ENCODE measurements at regions not wholly inside any gene's neighbourhood (a gene's known extent, or its start where the extent isn't known, plus 50 kb on each side); places are given as distances from the start of the nearest gene placed in this dataset.

GRCh38 chr10:63066606-63067005 lies 66.5 kb upstream of the NRBF2 start (continued):
- no peak for TF ChIP-seq ZNF407 (CRISPR knock-in tag; IDR thresholded peaks at IDR 0.05; ENCODE audit: not compliant biosample characterization)
- TF ChIP-seq ZNF230 (CRISPR knock-in tag; IDR thresholded peaks at IDR 0.05): no peak

GRCh38 chr10:63064706-63065105 lies 68.4 kb upstream of the NRBF2 start:
- H2AFZ ChIP-seq (ENCODE audit: low read length): no peak overlapping the region
- H3K9ac ChIP-seq (ENCODE audit: insufficient read depth, low read depth, low read length): no peak overlapping the region
- no peaks in the 10 kb centered on the region for H3K9me3 ChIP-seq (ENCODE audit: low read length)
- in situ Hi-C loops (cut with HindIII; ENCODE audit: extremely low pct_ligation_motif_present, low pct_unique_long_range_greater_than_20kb) (no loop called here), intact Hi-C loops (cut with micrococcal nuclease; ENCODE audit: unreplicated experiment) (no loop called here)
- H3K27ac ChIP-seq (ENCODE audit: extremely low read length, insufficient read depth, low read length): no peak overlapping the region
- no peaks in the 10 kb centered on the region for H3K79me2 ChIP-seq (ENCODE audit: insufficient read depth, low read length)
- WGBS (ENCODE audit: low lambda C conversion rate): 24% methylated on average over 4 of the region's 4 CpGs
- DNase-seq (ENCODE audit: low spot score): no peak
- ChIA-PET POLR2A (no interaction called here), CTCF (ENCODE audit: low intra/inter-chr PET ratio, low total read pairs) (no interaction called here)
- peaks cover 11% of the 10 kb centered on the region for H3K4me1 ChIP-seq (ENCODE audit: insufficient read depth, low read length)
- no TSS peak for BruUV-seq (replicated peaks)
- H3K4me2 ChIP-seq (ENCODE audit: low read depth, low read length): no peak overlapping the region
- no peak overlapping the region for H3K4me3 ChIP-seq (replicated peaks in 1 of 3; ENCODE audit: insufficient read depth in 1 of 3, low read depth in 2 of 3, low read length in 3 of 3)
- ATAC-seq: no peak
- peaks cover 0 to 6% of the 10 kb centered on the region in 2 experiments; a peak in 2 of 5 replicates for H3K27me3 ChIP-seq (ENCODE audit: control insufficient read depth in 1 of 2, insufficient read depth in 2 of 2, low read length in 2 of 2)
- no peaks in the 10 kb centered on the region for H3K36me3 ChIP-seq (replicated peaks in 1 of 2; ENCODE audit: control insufficient read depth in 1 of 2, insufficient read depth in 2 of 2, low read length in 2 of 2)
- H4K20me1 ChIP-seq (ENCODE audit: insufficient read depth, low read length): no peaks in the 10 kb centered on the region
- FAIRE-seq: no peak
- TF ChIP-seq CSRNP1 (CRISPR knock-in tag; IDR thresholded peaks at IDR 0.05) (no peak), YEATS2 (CRISPR knock-in tag; IDR thresholded peaks at IDR 0.05; ENCODE audit: borderline replicate concordance) (no peak), ZBTB49 (CRISPR knock-in tag; IDR thresholded peaks at IDR 0.05; ENCODE audit: borderline replicate concordance) (no peak), ZBTB25 (CRISPR knock-in tag; IDR thresholded peaks at IDR 0.05) (no peak), ZNF709 (CRISPR knock-in tag; IDR thresholded peaks at IDR 0.05) (no peak), PHF5A (CRISPR knock-in tag; IDR thresholded peaks at IDR 0.05; ENCODE audit: low read depth, unreplicated experiment) (no peak), ZNF33B (CRISPR knock-in tag; IDR thresholded peaks at IDR 0.05) (no peak), MTF2 (CRISPR knock-in tag; IDR thresholded peaks at IDR 0.05; ENCODE audit: borderline replicate concordance) (no peak)
